Kidney (tissue), 13 donors: ENCODE measurements at regions not wholly inside any gene's neighbourhood (a gene's known extent, or its start where the extent isn't known, plus 50 kb on each side); places are given as distances from the start of the nearest gene placed in this dataset.
"Not testable (repeated sequence)": the region's sequence is repeated elsewhere in the genome, so short reads cannot be mapped to it uniquely, and the experiment has no call there.

Experiments used
- DNase-seq, 5 donors: peaks; one replicate each; pipeline ENCODE4 v3.0.0-alpha.2; 2013 to 2020
- FAIRE-seq: peaks from 2 replicates; lab custom pipeline; 2012; peaks lifted over from hg19 to GRCh38; lab: Jason Lieb, UNC
- H3K27ac ChIP-seq, 2 donors: one replicate each; pipeline ENCODE4 v1.7.0; 2013; ENCODE audit warnings: low read depth in 2 of 2, low read length in 2 of 2, inconsistent platforms in 1 of 2
- H3K27me3 ChIP-seq: one replicate; pipeline ENCODE4 v1.7.1; 2013; ENCODE audit warnings: low read length, inconsistent platforms; ENCODE audit not compliant: control insufficient read depth, insufficient read depth
- H3K36me3 ChIP-seq, 3 donors: one replicate each; pipeline versions ENCODE4 v1.7.0 to v1.7.1; 2013; ENCODE audit warnings: low read length in 3 of 3, control low read depth in 1 of 3, inconsistent platforms in 1 of 3; ENCODE audit not compliant: insufficient read depth in 3 of 3, control insufficient read depth in 2 of 3
- H3K4me1 ChIP-seq, 3 donors: one replicate each; pipeline versions ENCODE4 v1.7.0 to v1.7.1; 2013; ENCODE audit warnings: low read length in 3 of 3, inconsistent platforms in 1 of 3, low read depth in 1 of 3; ENCODE audit not compliant: control insufficient read depth in 2 of 3, insufficient read depth in 2 of 3
- H3K4me3 ChIP-seq, 3 donors: one replicate each; pipeline versions ENCODE4 v1.7.0 to v1.8.1; 2013; ENCODE audit warnings: low read length in 3 of 3, control low read depth in 1 of 3, inconsistent platforms in 1 of 3
- H3K9ac ChIP-seq, 3 donors: one replicate each; pipeline versions ENCODE4 v1.7.0 to v1.7.1; 2013; ENCODE audit warnings: low read length in 3 of 3, control low read depth in 1 of 3, inconsistent platforms in 1 of 3
- H3K9me3 ChIP-seq, 3 donors: one replicate each; pipeline versions ENCODE4 v1.7.0 to v1.7.1; 2013; ENCODE audit warnings: low read length in 3 of 3, control low read depth in 1 of 3, inconsistent platforms in 1 of 3; ENCODE audit not compliant: control insufficient read depth in 2 of 3, insufficient read depth in 1 of 3
- intact Hi-C: fragments of 100-400 bp; cut with DNase I; formaldehyde crosslinking; loops from one replicate; pipeline ENCODE4 v1.11.1; 2022
- TF ChIP-seq, protein P1 (sequence below): IDR thresholded peaks from 3 replicates; pipeline ENCODE4 v1.5.1; 2012; ENCODE audit warnings: mild to moderate bottlenecking, moderate library complexity, borderline replicate concordance; ENCODE audit not compliant: insufficient read depth; ENCODE audit errors: extremely low read depth
- donor health status: control.
- donor health status: control.
- donor health status: control.
- donor health status: control.
- donor health status: control.
- donor health status: DM: yes; HTN: yes; CAD: no.
- donor health status: Normal renal cell carcinoma (clear cell type).

DNA sequence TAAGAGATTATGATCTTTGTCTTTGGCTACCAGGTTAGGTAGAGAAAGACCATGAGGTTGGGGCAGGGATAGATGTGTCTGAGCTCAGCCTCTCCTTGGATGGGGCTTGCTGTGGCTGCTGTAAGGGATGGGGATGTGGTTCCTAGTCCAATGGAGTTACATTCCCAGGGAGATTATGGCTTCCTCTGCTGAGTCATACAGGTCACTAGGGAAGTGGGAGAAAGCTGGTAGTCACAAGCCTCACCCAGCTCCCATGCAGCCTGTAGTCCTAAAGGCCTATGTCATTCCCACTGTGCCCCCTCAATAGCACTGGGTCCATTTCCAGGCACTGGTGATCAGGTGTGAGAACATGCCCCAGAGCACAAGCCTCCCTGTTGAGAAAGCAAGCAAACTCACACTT is 70.6 kb upstream of the CENPE start:
- Histone ChIP-seq H3K4me1 (no peaks in the 10 kb centered on the region), H3K9me3 (peaks cover 2 to 5% (median 4%) of the 10 kb centered on the region in 3 donors), H3K27ac (no peak overlapping the region), H3K4me3 (no peak overlapping the region), H3K27me3 (no peaks in the 10 kb centered on the region), H3K36me3 (no peaks in the 10 kb centered on the region), H3K9ac (no peak overlapping the region)
- no peak for FAIRE-seq
- TF ChIP-seq, protein P1, sequence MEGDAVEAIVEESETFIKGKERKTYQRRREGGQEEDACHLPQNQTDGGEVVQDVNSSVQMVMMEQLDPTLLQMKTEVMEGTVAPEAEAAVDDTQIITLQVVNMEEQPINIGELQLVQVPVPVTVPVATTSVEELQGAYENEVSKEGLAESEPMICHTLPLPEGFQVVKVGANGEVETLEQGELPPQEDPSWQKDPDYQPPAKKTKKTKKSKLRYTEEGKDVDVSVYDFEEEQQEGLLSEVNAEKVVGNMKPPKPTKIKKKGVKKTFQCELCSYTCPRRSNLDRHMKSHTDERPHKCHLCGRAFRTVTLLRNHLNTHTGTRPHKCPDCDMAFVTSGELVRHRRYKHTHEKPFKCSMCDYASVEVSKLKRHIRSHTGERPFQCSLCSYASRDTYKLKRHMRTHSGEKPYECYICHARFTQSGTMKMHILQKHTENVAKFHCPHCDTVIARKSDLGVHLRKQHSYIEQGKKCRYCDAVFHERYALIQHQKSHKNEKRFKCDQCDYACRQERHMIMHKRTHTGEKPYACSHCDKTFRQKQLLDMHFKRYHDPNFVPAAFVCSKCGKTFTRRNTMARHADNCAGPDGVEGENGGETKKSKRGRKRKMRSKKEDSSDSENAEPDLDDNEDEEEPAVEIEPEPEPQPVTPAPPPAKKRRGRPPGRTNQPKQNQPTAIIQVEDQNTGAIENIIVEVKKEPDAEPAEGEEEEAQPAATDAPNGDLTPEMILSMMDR = no peak
- intact Hi-C loops = no loop called here
- DNase-seq = no peak

DNA sequence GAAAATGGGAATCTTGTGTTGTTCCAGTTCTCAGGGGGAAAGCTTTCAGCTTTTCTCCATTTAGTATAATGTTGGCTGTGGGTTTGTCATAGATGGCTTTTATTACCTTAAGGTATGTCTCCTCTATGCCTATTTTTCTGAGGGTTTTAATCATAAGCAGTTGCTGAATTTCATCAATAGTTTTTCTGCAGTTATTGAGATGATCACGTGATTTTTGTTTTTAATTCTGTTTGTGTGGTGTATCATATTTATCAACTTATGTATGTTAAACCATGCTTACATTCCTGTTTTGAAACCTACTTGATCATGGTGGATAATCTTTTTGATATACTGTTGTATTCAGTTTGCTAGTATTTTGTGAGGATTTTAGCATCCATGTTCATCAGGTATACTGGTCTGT is 66.8 kb upstream of the CENPE start:
- no peak overlapping the region for H3K27ac ChIP-seq
- intact Hi-C loops = no loop called here
- H3K36me3 ChIP-seq = no peaks in the 10 kb centered on the region
- H3K4me1 ChIP-seq = no peaks in the 10 kb centered on the region
- TF ChIP-seq, protein P1 = no peak
- H3K27me3 ChIP-seq = no peaks in the 10 kb centered on the region
- FAIRE-seq (no peak), DNase-seq (no peak)
- peaks cover 0 to 2% (median 0%) of the 10 kb centered on the region in 3 donors for H3K9me3 ChIP-seq
- H3K9ac ChIP-seq = no peak overlapping the region
- no peak overlapping the region for H3K4me3 ChIP-seq

DNA sequence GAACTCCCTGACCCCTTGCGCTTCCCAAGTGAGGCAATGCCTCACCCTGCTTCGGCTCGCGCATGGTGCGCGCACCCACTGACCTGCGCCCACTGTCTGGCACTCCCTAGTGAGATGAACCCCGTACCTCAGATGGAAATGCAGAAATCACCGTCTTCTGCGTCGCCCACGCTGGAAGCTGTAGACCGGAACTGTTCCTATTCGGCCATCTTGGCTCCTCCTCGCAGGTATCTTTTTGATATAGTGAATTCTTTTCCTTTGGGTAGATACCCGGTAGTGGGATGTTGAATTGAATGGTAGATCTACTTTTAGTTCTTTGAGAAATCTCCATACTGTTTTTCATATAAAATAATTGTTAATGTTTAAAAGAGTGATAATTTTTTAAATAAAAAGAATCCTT is 57.9 kb upstream of the CENPE start:
- DNase-seq, H3K4me3 ChIP-seq, H3K4me1 ChIP-seq, H3K36me3 ChIP-seq, H3K27ac ChIP-seq, intact Hi-C loops, H3K9ac ChIP-seq, H3K27me3 ChIP-seq, FAIRE-seq, H3K9me3 ChIP-seq: not testable (repeated sequence)
